ENCODE measurements at regions not wholly inside any gene's neighbourhood (a gene's known extent, or its start where the extent isn't known, plus 50 kb on each side); places are given as distances from the start of the nearest gene placed in this dataset.

DNA sequence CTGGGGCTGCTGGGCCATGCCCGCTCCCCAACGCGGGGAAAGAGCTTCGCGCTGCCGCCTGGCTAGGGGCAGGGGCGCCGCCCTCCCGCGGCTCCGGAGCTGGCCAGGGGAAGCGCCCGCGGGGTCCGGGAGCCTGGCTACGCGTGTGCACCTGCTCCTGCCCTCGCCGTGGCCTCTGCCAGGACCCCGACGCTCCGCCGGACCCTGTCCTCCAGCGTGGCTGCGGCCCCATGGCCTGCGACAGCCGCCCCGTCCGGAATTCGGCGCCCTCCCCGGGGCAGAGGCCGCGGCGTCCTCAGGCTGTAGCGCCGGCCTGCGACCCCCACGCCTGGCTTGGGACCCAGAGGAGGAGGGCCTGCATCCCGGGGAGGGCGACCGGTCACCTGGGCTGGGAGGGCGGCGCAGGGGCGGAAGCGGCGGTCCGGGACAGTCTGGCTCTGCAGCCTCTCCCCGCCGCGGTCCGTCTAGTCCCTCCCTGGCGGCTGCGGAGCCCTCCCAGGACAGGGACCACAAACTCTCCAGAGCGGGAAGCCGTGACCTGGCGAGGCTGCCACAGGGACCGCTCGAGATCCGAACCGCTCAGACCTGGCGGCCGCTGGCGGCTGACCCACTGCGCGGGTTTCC, 85.6 kb downstream of the ALG10 start:
- DNase-seq: no peak
- no peak overlapping the region for H3K9ac ChIP-seq (ENCODE audit: extremely low read depth, insufficient read length, low read length)
- H3K4ac ChIP-seq (ENCODE audit: low read depth, low read length): no peak overlapping the region
- H3K18ac ChIP-seq (ENCODE audit: insufficient read length, low read depth, low read length): no peak overlapping the region
- H3K27me3 ChIP-seq (ENCODE audit: insufficient read depth, low read length): no peaks in the 10 kb centered on the region
- Mint-ChIP-seq H3K4me1 (no peaks in the 10 kb centered on the region), H3K9me3 (peaks cover 76 to 77% of the 10 kb centered on the region in 2 experiments), H3K36me3 (ENCODE audit: insufficient read depth in 1 of 3, low read depth in 3 of 3) (peaks cover 4 to 26% (median 6%) of the 10 kb centered on the region in 3 experiments; a peak in 6 of 7 replicates), H3K27ac (no peak overlapping the region), H3K27me3 (ENCODE audit: low read depth) (peaks cover 3% of the 10 kb centered on the region), H3K4me3 (no peak overlapping the region)
- H3K56ac ChIP-seq (ENCODE audit: insufficient read length, low read depth, low read length): no peak overlapping the region
- H2BK120ac ChIP-seq (ENCODE audit: low read depth, low read length, poor library complexity, severe bottlenecking): no peak overlapping the region
- H2BK15ac ChIP-seq (ENCODE audit: low read depth, low read length): no peak overlapping the region
- H2BK5ac ChIP-seq (ENCODE audit: insufficient read length, low read length): no peak overlapping the region
- H3K79me2 ChIP-seq (ENCODE audit: insufficient read depth, low read length): no peaks in the 10 kb centered on the region
- no CpG with 5 or more reads among the region's 66 CpGs for WGBS (ENCODE audit: extremely low coverage, insufficient read length, low lambda C conversion rate)
- no peak overlapping the region for H2AK5ac ChIP-seq (ENCODE audit: insufficient read length, low read length)
- H3K4me2 ChIP-seq (ENCODE audit: insufficient read depth, insufficient read length, low read length): no peak overlapping the region
- H2AFZ ChIP-seq (ENCODE audit: low read length): no peak overlapping the region
- no peak overlapping the region for H3K23ac ChIP-seq (ENCODE audit: insufficient read length, low read depth, low read length)
- H2BK20ac ChIP-seq (ENCODE audit: low read depth, low read length, poor library complexity, severe bottlenecking): no peak overlapping the region
- TF ChIP-seq, protein P1, sequence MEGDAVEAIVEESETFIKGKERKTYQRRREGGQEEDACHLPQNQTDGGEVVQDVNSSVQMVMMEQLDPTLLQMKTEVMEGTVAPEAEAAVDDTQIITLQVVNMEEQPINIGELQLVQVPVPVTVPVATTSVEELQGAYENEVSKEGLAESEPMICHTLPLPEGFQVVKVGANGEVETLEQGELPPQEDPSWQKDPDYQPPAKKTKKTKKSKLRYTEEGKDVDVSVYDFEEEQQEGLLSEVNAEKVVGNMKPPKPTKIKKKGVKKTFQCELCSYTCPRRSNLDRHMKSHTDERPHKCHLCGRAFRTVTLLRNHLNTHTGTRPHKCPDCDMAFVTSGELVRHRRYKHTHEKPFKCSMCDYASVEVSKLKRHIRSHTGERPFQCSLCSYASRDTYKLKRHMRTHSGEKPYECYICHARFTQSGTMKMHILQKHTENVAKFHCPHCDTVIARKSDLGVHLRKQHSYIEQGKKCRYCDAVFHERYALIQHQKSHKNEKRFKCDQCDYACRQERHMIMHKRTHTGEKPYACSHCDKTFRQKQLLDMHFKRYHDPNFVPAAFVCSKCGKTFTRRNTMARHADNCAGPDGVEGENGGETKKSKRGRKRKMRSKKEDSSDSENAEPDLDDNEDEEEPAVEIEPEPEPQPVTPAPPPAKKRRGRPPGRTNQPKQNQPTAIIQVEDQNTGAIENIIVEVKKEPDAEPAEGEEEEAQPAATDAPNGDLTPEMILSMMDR (conservative IDR thresholded peaks at IDR 0.05): no peak
- H3K79me1 ChIP-seq (ENCODE audit: insufficient read depth, low read depth, low read length, poor library complexity, severe bottlenecking): no peaks in the 10 kb centered on the region
- no peak overlapping the region for H4K91ac ChIP-seq (ENCODE audit: insufficient read length, low read depth, low read length)
- no peak overlapping the region for H2BK12ac ChIP-seq (ENCODE audit: insufficient read length, low read depth, low read length)
- no peaks in the 10 kb centered on the region for H3K23me2 ChIP-seq (ENCODE audit: insufficient read length, low read depth, low read length, poor library complexity, severe bottlenecking)
- H3K9me3 ChIP-seq (ENCODE audit: control insufficient read depth, low read depth, low read length): peaks cover 23% of the 10 kb centered on the region
- no peaks in the 10 kb centered on the region for H4K20me1 ChIP-seq (ENCODE audit: control insufficient read depth, insufficient read depth, insufficient read length)
- H3T11ph ChIP-seq (ENCODE audit: low read length): no peak overlapping the region
- no peak overlapping the region for H3K27ac ChIP-seq (ENCODE audit: insufficient read length, low read depth, low read length)
- H3K4me1 ChIP-seq (ENCODE audit: insufficient read depth, low read length): no peaks in the 10 kb centered on the region
- H4K8ac ChIP-seq (replicated peaks; ENCODE audit: insufficient read length, low read depth, low read length): no peak overlapping the region
- H3K14ac ChIP-seq (ENCODE audit: insufficient read depth, low read length): no peak overlapping the region
- no peak overlapping the region for H4K5ac ChIP-seq (ENCODE audit: insufficient read length, low read depth, low read length)

Data from H9 (cell line).